ENCODE measurements at regions not wholly inside any gene's neighbourhood (a gene's known extent, or its start where the extent isn't known, plus 50 kb on each side); places are given as distances from the start of the nearest gene placed in this dataset.

DNA sequence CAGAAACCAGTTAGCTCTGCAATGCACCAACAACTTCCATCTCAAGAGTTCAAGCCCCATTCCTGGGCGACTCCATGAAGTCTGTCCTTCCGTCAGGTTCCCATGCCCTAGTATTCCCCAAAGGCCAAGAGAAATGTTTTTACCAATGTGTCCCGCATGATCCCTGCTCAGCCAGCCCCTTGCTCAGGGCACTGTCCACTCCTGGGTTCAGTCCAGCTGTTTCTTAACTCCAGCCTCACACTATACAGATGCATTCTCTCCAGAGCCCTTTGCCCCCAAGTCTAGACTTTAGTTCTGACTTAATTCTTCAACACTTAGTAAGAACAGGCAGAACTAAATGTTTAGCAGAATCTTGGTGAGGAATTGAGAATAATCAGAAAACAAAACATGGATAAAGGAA, 497.5 kb downstream of the SOX6 start (continued):
- no peak for TF ChIP-seq CEBPG (CRISPR knock-in tag; IDR thresholded peaks at IDR 0.05)

DNA sequence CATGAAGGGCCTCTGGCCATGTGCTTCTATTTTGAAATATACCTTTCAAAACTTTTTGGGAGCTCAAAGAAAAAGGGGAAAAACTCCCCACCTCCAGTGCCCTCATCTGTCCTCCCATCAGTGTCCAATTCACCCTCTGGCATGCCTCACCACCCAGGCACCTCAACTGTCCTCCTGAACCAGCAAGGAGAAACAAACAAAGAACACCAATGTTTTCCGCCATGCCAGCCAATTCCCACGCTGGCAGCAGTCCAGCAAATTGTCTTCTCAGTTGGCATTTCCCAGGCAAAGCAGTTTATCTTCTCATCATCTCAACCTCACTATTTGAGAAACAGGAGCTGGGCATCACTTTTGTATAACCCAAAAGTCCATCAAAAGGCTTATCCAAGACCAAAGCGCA, 496.9 kb downstream of the SOX6 start:
- Histone ChIP-seq H3K9me3 (ENCODE audit: low read length) (no peaks in the 10 kb centered on the region), H3K9ac (ENCODE audit: insufficient read depth, low read depth, low read length) (no peak overlapping the region), H3K4me2 (ENCODE audit: low read depth, low read length) (no peak overlapping the region), H3K27ac (ENCODE audit: extremely low read length, insufficient read depth, low read length) (no peak overlapping the region), H3K36me3 (replicated peaks in 1 of 2; ENCODE audit: control insufficient read depth in 1 of 2, insufficient read depth in 2 of 2, low read length in 2 of 2) (no peaks in the 10 kb centered on the region), H2AFZ (ENCODE audit: low read length) (no peak overlapping the region), H3K4me3 (replicated peaks in 1 of 3; ENCODE audit: insufficient read depth in 1 of 3, low read depth in 2 of 3, low read length in 3 of 3) (no peak overlapping the region), H3K79me2 (ENCODE audit: insufficient read depth, low read length) (no peaks in the 10 kb centered on the region), H3K4me1 (ENCODE audit: insufficient read depth, low read length) (no peaks in the 10 kb centered on the region), H3K27me3 (ENCODE audit: control insufficient read depth in 1 of 2, insufficient read depth in 2 of 2, low read length in 2 of 2) (no peaks in the 10 kb centered on the region; a peak in 1 of 5 replicates), H4K20me1 (ENCODE audit: insufficient read depth, low read length) (no peaks in the 10 kb centered on the region)
- ATAC-seq: no peak
- CTCF ChIA-PET (ENCODE audit: low intra/inter-chr PET ratio, low total read pairs): no interaction called here
- in situ Hi-C loops (cut with HindIII; ENCODE audit: extremely low pct_ligation_motif_present, low pct_unique_long_range_greater_than_20kb): no loop called here
- FAIRE-seq: no peak
- DNase-seq (ENCODE audit: low spot score): no peak
- TF ChIP-seq NFATC3 (CRISPR knock-in tag; IDR thresholded peaks at IDR 0.05): no peak
- no peak for TF ChIP-seq NRL (CRISPR knock-in tag; IDR thresholded peaks at IDR 0.05; ENCODE audit: borderline replicate concordance)
- no peak for TF ChIP-seq PHF20 (CRISPR knock-in tag; IDR thresholded peaks at IDR 0.05)
- no peak for TF ChIP-seq ELF3 (CRISPR knock-in tag; IDR thresholded peaks at IDR 0.05)
- TF ChIP-seq ZNF749 (CRISPR knock-in tag; IDR thresholded peaks at IDR 0.05; ENCODE audit: borderline replicate concordance): no peak
- no peak for TF ChIP-seq POLR2AphosphoS5 (IDR thresholded peaks at IDR 0.05; ENCODE audit: low read depth, low read length)
- TF ChIP-seq NR1H2 (CRISPR knock-in tag; IDR thresholded peaks at IDR 0.05; ENCODE audit: borderline replicate concordance, low read depth): no peak
- no TSS peak for BruUV-seq (replicated peaks)
- 18% methylated on average over 3 of the region's 3 CpGs for WGBS (ENCODE audit: low lambda C conversion rate)
- POLR2A ChIA-PET: no interaction called here
- intact Hi-C loops (cut with micrococcal nuclease; ENCODE audit: unreplicated experiment): no loop called here

DNA sequence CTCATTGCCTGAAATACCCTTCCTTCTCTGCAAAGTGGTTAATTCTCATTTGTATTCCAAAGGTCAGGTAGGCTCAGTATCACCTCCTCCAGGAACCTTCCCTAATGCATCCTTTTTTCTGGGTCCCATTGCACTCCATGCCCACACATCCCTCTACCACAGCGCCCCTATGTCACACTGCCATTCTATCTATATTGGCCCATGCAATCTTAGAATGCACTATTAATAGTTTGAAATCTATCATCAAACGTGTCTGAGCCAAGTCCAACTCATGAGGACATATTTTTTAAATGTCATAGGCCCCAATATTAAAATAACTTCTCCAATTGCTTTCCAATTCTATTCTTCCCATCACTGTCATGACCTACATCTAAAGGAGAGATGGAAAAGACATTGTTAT, 495.1 kb downstream of the SOX6 start:
- Histone ChIP-seq H3K79me2 (ENCODE audit: insufficient read depth, low read length) (no peaks in the 10 kb centered on the region), H3K9ac (ENCODE audit: insufficient read depth, low read depth, low read length) (no peak overlapping the region), H4K20me1 (ENCODE audit: insufficient read depth, low read length) (no peaks in the 10 kb centered on the region), H3K27ac (ENCODE audit: extremely low read length, insufficient read depth, low read length) (no peak overlapping the region), H3K36me3 (replicated peaks in 1 of 2; ENCODE audit: control insufficient read depth in 1 of 2, insufficient read depth in 2 of 2, low read length in 2 of 2) (no peaks in the 10 kb centered on the region), H2AFZ (ENCODE audit: low read length) (no peak overlapping the region), H3K9me3 (ENCODE audit: low read length) (no peaks in the 10 kb centered on the region), H3K4me2 (ENCODE audit: low read depth, low read length) (no peak overlapping the region), H3K4me1 (ENCODE audit: insufficient read depth, low read length) (no peaks in the 10 kb centered on the region), H3K4me3 (replicated peaks in 1 of 3; ENCODE audit: insufficient read depth in 1 of 3, low read depth in 2 of 3, low read length in 3 of 3) (no peak overlapping the region), H3K27me3 (ENCODE audit: control insufficient read depth in 1 of 2, insufficient read depth in 2 of 2, low read length in 2 of 2) (no peaks in the 10 kb centered on the region; a peak in 1 of 5 replicates)
- DNase-seq (ENCODE audit: low spot score) (no peak), ATAC-seq (no peak), FAIRE-seq (no peak)
- intact Hi-C loops (cut with micrococcal nuclease; ENCODE audit: unreplicated experiment): no loop called here
- in situ Hi-C loops (cut with HindIII; ENCODE audit: extremely low pct_ligation_motif_present, low pct_unique_long_range_greater_than_20kb): no loop called here
- BruUV-seq (replicated peaks): no TSS peak
- CTCF ChIA-PET (ENCODE audit: low intra/inter-chr PET ratio, low total read pairs): no interaction called here
- TF ChIP-seq ZFAT (CRISPR knock-in tag; conservative IDR thresholded peaks at IDR 0.05) (no peak), ZNF337 (CRISPR knock-in tag; IDR thresholded peaks at IDR 0.05; ENCODE audit: borderline replicate concordance, low read depth) (no peak)
- TF ChIP-seq, protein P1, sequence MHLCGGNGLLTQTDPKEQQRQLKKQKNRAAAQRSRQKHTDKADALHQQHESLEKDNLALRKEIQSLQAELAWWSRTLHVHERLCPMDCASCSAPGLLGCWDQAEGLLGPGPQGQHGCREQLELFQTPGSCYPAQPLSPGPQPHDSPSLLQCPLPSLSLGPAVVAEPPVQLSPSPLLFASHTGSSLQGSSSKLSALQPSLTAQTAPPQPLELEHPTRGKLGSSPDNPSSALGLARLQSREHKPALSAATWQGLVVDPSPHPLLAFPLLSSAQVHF (CRISPR knock-in tag; IDR thresholded peaks at IDR 0.05): no peak
- POLR2A ChIA-PET: no interaction called here
- 4% methylated on average over 2 of the region's 2 CpGs for WGBS (ENCODE audit: low lambda C conversion rate)
